ENCODE measurements at regions not wholly inside any gene's neighbourhood (a gene's known extent, or its start where the extent isn't known, plus 50 kb on each side); places are given as distances from the start of the nearest gene placed in this dataset.

GRCh38 chr12:85714425-85714824 lies 121.8 kb downstream of the RASSF9 start:
- TF ChIP-seq CTCF (IDR thresholded peaks at IDR 0.05): no peak
- TF ChIP-seq POLR2A (IDR thresholded peaks at IDR 0.05; ENCODE audit: low read depth): no peak
- no peak for TF ChIP-seq EP300 (IDR thresholded peaks at IDR 0.05)

Data from esophagus muscularis mucosa (tissue), 4 donors.